GM23338 (cell line): ENCODE measurements at regions not wholly inside any gene's neighbourhood (a gene's known extent, or its start where the extent isn't known, plus 50 kb on each side); places are given as distances from the start of the nearest gene placed in this dataset.
A peak's percentile ranks its signal among the peaks of the same experiment; 100 is the strongest.

Source experiments
- ATAC-seq: fragments of 200-7000 bp; cut with Tn5 transposase; 3 replicates; pipeline ENCODE4 v1.9.1; 2020
- DNase-seq: peaks from one replicate; pipeline ENCODE4 v3.0.0-alpha.2; 2015; ENCODE audit warnings: low spot score
- H2AFZ ChIP-seq: fragments of 200-600 bp; sonication (generic); 2 replicates; pipeline ENCODE4 v1.8.0; 2016; ENCODE audit warnings: antibody characterized with exemption, mild to moderate bottlenecking, moderate library complexity
- H3F3A ChIP-seq: fragments of 200-600 bp; sonication (generic); replicated peaks from 2 replicates; pipeline ENCODE4 v1.8.0; 2017; ENCODE audit warnings: antibody characterized with exemption, mixed run types, low read depth
- H3K27ac ChIP-seq: fragments of 200-600 bp; sonication (generic); 2 replicates; pipeline ENCODE4 v1.6.1; 2016; ENCODE audit warnings: low read depth
- H3K27me3 ChIP-seq: fragments of 200-600 bp; sonication (generic); 2 replicates; pipeline ENCODE4 v1.8.0; 2016; ENCODE audit warnings: mild to moderate bottlenecking, mixed run types, moderate library complexity; ENCODE audit not compliant: insufficient read depth
- H3K36me3 ChIP-seq: fragments of 200-600 bp; sonication (generic); 2 replicates; pipeline ENCODE4 v1.8.0; 2016; ENCODE audit warnings: mild to moderate bottlenecking; ENCODE audit not compliant: insufficient read depth
- H3K4me1 ChIP-seq: fragments of 200-600 bp; sonication (generic); 2 replicates; pipeline ENCODE4 v1.8.0; 2016; ENCODE audit warnings: mild to moderate bottlenecking, moderate library complexity; ENCODE audit not compliant: insufficient read depth
- H3K4me2 ChIP-seq: fragments of 200-600 bp; sonication (generic); 2 replicates; pipeline ENCODE4 v1.7.1; 2017; ENCODE audit warnings: mixed run types
- H3K4me3 ChIP-seq: fragments of 200-600 bp; sonication (generic); 2 replicates; pipeline ENCODE4 v1.6.1; 2016; ENCODE audit warnings: mixed run types
- H3K79me2 ChIP-seq: fragments of 200-600 bp; sonication (generic); replicated peaks from 2 replicates; pipeline ENCODE4 v1.8.0; 2017; ENCODE audit warnings: mild to moderate bottlenecking; ENCODE audit not compliant: insufficient read depth
- H3K9me2 ChIP-seq: fragments of 200-600 bp; sonication (generic); 2 replicates; pipeline ENCODE4 v1.8.0; 2017; ENCODE audit not compliant: insufficient read depth
- H4K20me1 ChIP-seq: fragments of 200-600 bp; sonication (generic); replicated peaks from 2 replicates; pipeline ENCODE4 v1.8.0; 2017; ENCODE audit warnings: mild to moderate bottlenecking; ENCODE audit not compliant: insufficient read depth
- H3K27ac Mint-ChIP-seq: 2 replicates; pipeline ENCODE4 v1.8.0; 2020; ENCODE audit warnings: inconsistent platforms, mild to moderate bottlenecking, moderate library complexity, mixed read lengths
- H3K27me3 Mint-ChIP-seq: 3 replicates; pipeline ENCODE4 v1.8.0; 2022; ENCODE audit warnings: low read depth, mild to moderate bottlenecking, moderate library complexity, mixed read lengths, inconsistent platforms; ENCODE audit not compliant: insufficient read depth, poor library complexity
- H3K36me3 Mint-ChIP-seq: 3 replicates; pipeline ENCODE4 v1.8.0; 2021; ENCODE audit warnings: low read depth, mild to moderate bottlenecking, inconsistent platforms, moderate library complexity, mixed read lengths
- H3K4me1 Mint-ChIP-seq: 3 replicates; pipeline ENCODE4 v1.8.0; 2020; ENCODE audit warnings: mild to moderate bottlenecking, inconsistent platforms, mixed read lengths
- H3K4me3 Mint-ChIP-seq: 3 replicates; pipeline ENCODE4 v1.8.0; 2021; ENCODE audit warnings: moderate library complexity, mild to moderate bottlenecking, inconsistent platforms, mixed read lengths
- H3K9me3 Mint-ChIP-seq: 3 replicates; pipeline ENCODE4 v1.8.0; 2020; ENCODE audit warnings: moderate library complexity, mild to moderate bottlenecking, inconsistent platforms, mixed read lengths
- CREB1 ChIP-seq: fragments of 250-450 bp; sonication (Bioruptor Pico); IDR thresholded peaks from 2 replicates; pipeline ENCODE4 v1.5.0; 2020; ENCODE audit warnings: low read depth, mild to moderate bottlenecking, moderate library complexity
- EZH2 ChIP-seq: fragments of 200-600 bp; sonication (generic); IDR thresholded peaks from one replicate; pipeline ENCODE4 v1.8.0; 2017; ENCODE audit warnings: antibody characterized with exemption, mild to moderate bottlenecking, low read depth; ENCODE audit not compliant: unreplicated experiment
- EZH2phosphoT487 ChIP-seq: fragments of 200-600 bp; sonication (generic); IDR thresholded peaks from one replicate; pipeline ENCODE4 v1.8.1; 2018; ENCODE audit warnings: antibody characterized with exemption; ENCODE audit not compliant: unreplicated experiment
- JUNB ChIP-seq: IDR thresholded peaks from one replicate; pipeline ENCODE4 v1.6.1; 2016; ENCODE audit warnings: antibody characterized with exemption; ENCODE audit not compliant: unreplicated experiment
- NANOG ChIP-seq: IDR thresholded peaks from 2 replicates; pipeline ENCODE4 v1.6.1; 2016; ENCODE audit warnings: antibody characterized with exemption, borderline replicate concordance
- POLR2AphosphoS5 ChIP-seq: IDR thresholded peaks from 2 replicates; pipeline ENCODE4 v1.6.1; 2016; ENCODE audit warnings: antibody characterized with exemption, low read depth
- STAT1 ChIP-seq: IDR thresholded peaks from one replicate; pipeline ENCODE4 v1.6.1; 2016; ENCODE audit warnings: antibody characterized with exemption; ENCODE audit not compliant: unreplicated experiment
- ZNF114 ChIP-seq: fragments of 250-450 bp; sonication (Bioruptor Pico); IDR thresholded peaks from 2 replicates; pipeline ENCODE4 v1.5.0; 2020; ENCODE audit warnings: mild to moderate bottlenecking, moderate library complexity
- ZNF331 ChIP-seq: fragments of 250-450 bp; sonication (Bioruptor Pico); IDR thresholded peaks from 2 replicates; pipeline ENCODE4 v1.5.0; 2020; ENCODE audit warnings: low read depth, mild to moderate bottlenecking, moderate library complexity
- TF ChIP-seq, protein P1 (sequence below), 2 experiments: fragments of 200-600 bp in 1 of 2; sonication (generic) in 1 of 2; conservative IDR thresholded peaks; 2 replicates each; pipeline versions ENCODE4 v1.5.1 to v1.6.1; 2016 to 2017; ENCODE audit warnings: antibody characterized with exemption in 2 of 2, low read depth in 2 of 2, mild to moderate bottlenecking in 2 of 2, moderate library complexity in 1 of 2
- TF ChIP-seq, protein P2 (sequence below): fragments of 250-450 bp; sonication (Bioruptor Pico); IDR thresholded peaks from 2 replicates; pipeline ENCODE4 v1.5.0; 2020; ENCODE audit warnings: mild to moderate bottlenecking, moderate library complexity
- TF ChIP-seq, protein P3 (sequence below): IDR thresholded peaks from 2 replicates; pipeline ENCODE4 v1.6.1; 2016; ENCODE audit warnings: antibody characterized with exemption
- TF ChIP-seq, protein P4 (sequence below): IDR thresholded peaks from one replicate; pipeline ENCODE4 v1.6.1; 2018; ENCODE audit warnings: antibody characterized with exemption; ENCODE audit not compliant: unreplicated experiment

DNA sequence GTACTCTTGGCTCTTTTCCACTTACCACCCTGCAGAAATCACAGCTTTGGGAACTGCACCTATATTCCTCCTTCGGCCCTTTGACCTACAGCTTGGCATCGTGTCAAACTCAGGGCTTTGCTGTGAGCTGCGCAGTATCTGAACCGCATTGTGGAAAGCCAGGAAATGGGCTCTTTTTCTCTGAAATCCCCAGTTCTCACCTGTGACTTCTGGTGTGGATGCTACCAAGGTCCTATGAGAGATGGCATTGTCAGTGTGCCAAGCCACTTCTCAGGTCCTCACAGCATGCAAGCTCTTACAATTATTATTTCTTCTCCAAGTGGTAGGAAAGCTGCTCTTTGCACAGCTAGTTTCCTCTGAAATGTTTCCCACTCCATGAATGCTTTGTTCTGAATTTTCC, 450.6 kb upstream of the TBL1XR1 start:
- no peaks in the 10 kb centered on the region for H3K4me1 ChIP-seq
- H3K9me2 ChIP-seq = no peaks in the 10 kb centered on the region; the same call in 1 of the 2 replicates
- Mint-ChIP-seq H3K36me3 (no peaks in the 10 kb centered on the region), H3K4me1 (no peaks in the 10 kb centered on the region), H3K27me3 (no peaks in the 10 kb centered on the region), H3K4me3 (no peak overlapping the region), H3K27ac (no peak overlapping the region), H3K9me3 (no peaks in the 10 kb centered on the region)
- no peak overlapping the region for H3K4me2 ChIP-seq
- H3K27ac ChIP-seq = no peak overlapping the region
- 0 out of 2 replicates have a peak overlapping the region, but pooled peaks have one; percentile 6 for H2AFZ ChIP-seq
- ATAC-seq (no peak), DNase-seq (no peak)
- no peaks in the 10 kb centered on the region for H4K20me1 ChIP-seq
- TF ChIP-seq, protein P1, sequence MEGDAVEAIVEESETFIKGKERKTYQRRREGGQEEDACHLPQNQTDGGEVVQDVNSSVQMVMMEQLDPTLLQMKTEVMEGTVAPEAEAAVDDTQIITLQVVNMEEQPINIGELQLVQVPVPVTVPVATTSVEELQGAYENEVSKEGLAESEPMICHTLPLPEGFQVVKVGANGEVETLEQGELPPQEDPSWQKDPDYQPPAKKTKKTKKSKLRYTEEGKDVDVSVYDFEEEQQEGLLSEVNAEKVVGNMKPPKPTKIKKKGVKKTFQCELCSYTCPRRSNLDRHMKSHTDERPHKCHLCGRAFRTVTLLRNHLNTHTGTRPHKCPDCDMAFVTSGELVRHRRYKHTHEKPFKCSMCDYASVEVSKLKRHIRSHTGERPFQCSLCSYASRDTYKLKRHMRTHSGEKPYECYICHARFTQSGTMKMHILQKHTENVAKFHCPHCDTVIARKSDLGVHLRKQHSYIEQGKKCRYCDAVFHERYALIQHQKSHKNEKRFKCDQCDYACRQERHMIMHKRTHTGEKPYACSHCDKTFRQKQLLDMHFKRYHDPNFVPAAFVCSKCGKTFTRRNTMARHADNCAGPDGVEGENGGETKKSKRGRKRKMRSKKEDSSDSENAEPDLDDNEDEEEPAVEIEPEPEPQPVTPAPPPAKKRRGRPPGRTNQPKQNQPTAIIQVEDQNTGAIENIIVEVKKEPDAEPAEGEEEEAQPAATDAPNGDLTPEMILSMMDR (conservative IDR thresholded peaks at IDR 0.05; ENCODE audit: low read depth in 2 of 2) = no peak
- TF ChIP-seq JUNB (no peak), ZNF114 (CRISPR knock-in tag) (no peak), EZH2phosphoT487 (no peak), NANOG (no peak), POLR2AphosphoS5 (no peak), EZH2 (no peak), STAT1 (no peak), CREB1 (CRISPR knock-in tag) (no peak), ZNF331 (CRISPR knock-in tag) (no peak)
- TF ChIP-seq, protein P2, sequence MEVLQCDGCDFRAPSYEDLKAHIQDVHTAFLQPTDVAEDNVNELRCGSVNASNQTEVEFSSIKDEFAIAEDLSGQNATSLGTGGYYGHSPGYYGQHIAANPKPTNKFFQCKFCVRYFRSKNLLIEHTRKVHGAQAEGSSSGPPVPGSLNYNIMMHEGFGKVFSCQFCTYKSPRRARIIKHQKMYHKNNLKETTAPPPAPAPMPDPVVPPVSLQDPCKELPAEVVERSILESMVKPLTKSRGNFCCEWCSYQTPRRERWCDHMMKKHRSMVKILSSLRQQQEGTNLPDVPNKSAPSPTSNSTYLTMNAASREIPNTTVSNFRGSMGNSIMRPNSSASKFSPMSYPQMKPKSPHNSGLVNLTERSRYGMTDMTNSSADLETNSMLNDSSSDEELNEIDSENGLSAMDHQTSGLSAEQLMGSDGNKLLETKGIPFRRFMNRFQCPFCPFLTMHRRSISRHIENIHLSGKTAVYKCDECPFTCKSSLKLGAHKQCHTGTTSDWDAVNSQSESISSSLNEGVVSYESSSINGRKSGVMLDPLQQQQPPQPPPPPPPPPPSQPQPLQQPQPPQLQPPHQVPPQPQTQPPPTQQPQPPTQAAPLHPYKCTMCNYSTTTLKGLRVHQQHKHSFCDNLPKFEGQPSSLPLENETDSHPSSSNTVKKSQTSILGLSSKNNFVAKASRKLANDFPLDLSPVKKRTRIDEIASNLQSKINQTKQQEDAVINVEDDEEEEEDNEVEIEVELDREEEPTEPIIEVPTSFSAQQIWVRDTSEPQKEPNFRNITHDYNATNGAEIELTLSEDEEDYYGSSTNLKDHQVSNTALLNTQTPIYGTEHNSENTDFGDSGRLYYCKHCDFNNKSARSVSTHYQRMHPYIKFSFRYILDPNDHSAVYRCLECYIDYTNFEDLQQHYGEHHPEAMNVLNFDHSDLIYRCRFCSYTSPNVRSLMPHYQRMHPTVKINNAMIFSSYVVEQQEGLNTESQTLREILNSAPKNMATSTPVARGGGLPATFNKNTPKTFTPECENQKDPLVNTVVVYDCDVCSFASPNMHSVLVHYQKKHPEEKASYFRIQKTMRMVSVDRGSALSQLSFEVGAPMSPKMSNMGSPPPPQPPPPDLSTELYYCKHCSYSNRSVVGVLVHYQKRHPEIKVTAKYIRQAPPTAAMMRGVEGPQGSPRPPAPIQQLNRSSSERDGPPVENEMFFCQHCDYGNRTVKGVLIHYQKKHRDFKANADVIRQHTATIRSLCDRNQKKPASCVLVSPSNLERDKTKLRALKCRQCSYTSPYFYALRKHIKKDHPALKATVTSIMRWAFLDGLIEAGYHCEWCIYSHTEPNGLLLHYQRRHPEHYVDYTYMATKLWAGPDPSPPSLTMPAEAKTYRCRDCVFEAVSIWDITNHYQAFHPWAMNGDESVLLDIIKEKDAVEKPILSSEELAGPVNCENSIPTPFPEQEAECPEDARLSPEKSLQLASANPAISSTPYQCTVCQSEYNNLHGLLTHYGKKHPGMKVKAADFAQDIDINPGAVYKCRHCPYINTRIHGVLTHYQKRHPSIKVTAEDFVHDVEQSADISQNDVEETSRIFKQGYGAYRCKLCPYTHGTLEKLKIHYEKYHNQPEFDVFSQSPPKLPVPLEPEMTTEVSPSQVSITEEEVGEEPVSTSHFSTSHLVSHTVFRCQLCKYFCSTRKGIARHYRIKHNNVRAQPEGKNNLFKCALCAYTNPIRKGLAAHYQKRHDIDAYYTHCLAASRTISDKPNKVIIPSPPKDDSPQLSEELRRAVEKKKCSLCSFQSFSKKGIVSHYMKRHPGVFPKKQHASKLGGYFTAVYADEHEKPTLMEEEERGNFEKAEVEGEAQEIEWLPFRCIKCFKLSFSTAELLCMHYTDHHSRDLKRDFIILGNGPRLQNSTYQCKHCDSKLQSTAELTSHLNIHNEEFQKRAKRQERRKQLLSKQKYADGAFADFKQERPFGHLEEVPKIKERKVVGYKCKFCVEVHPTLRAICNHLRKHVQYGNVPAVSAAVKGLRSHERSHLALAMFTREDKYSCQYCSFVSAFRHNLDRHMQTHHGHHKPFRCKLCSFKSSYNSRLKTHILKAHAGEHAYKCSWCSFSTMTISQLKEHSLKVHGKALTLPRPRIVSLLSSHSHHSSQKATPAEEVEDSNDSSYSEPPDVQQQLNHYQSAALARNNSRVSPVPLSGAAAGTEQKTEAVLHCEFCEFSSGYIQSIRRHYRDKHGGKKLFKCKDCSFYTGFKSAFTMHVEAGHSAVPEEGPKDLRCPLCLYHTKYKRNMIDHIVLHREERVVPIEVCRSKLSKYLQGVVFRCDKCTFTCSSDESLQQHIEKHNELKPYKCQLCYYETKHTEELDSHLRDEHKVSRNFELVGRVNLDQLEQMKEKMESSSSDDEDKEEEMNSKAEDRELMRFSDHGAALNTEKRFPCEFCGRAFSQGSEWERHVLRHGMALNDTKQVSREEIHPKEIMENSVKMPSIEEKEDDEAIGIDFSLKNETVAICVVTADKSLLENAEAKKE = no peak
- TF ChIP-seq, protein P3, sequence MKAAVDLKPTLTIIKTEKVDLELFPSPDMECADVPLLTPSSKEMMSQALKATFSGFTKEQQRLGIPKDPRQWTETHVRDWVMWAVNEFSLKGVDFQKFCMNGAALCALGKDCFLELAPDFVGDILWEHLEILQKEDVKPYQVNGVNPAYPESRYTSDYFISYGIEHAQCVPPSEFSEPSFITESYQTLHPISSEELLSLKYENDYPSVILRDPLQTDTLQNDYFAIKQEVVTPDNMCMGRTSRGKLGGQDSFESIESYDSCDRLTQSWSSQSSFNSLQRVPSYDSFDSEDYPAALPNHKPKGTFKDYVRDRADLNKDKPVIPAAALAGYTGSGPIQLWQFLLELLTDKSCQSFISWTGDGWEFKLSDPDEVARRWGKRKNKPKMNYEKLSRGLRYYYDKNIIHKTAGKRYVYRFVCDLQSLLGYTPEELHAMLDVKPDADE = no peak
- TF ChIP-seq, protein P4, sequence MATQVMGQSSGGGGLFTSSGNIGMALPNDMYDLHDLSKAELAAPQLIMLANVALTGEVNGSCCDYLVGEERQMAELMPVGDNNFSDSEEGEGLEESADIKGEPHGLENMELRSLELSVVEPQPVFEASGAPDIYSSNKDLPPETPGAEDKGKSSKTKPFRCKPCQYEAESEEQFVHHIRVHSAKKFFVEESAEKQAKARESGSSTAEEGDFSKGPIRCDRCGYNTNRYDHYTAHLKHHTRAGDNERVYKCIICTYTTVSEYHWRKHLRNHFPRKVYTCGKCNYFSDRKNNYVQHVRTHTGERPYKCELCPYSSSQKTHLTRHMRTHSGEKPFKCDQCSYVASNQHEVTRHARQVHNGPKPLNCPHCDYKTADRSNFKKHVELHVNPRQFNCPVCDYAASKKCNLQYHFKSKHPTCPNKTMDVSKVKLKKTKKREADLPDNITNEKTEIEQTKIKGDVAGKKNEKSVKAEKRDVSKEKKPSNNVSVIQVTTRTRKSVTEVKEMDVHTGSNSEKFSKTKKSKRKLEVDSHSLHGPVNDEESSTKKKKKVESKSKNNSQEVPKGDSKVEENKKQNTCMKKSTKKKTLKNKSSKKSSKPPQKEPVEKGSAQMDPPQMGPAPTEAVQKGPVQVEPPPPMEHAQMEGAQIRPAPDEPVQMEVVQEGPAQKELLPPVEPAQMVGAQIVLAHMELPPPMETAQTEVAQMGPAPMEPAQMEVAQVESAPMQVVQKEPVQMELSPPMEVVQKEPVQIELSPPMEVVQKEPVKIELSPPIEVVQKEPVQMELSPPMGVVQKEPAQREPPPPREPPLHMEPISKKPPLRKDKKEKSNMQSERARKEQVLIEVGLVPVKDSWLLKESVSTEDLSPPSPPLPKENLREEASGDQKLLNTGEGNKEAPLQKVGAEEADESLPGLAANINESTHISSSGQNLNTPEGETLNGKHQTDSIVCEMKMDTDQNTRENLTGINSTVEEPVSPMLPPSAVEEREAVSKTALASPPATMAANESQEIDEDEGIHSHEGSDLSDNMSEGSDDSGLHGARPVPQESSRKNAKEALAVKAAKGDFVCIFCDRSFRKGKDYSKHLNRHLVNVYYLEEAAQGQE = no peak
- H3F3A ChIP-seq = no peaks in the 10 kb centered on the region
- H3K4me3 ChIP-seq = no peak overlapping the region
- no peaks in the 10 kb centered on the region for H3K27me3 ChIP-seq
- H3K79me2 ChIP-seq = no peaks in the 10 kb centered on the region
- H3K36me3 ChIP-seq = no peaks in the 10 kb centered on the region
